Right lobe of liver (tissue), 4 donors: ENCODE measurements at regions not wholly inside any gene's neighbourhood (a gene's known extent, or its start where the extent isn't known, plus 50 kb on each side); places are given as distances from the start of the nearest gene placed in this dataset.

Experiments
- CTCF ChIP-seq, 4 donors: fragments of 200-600 bp in 3 of 4; fragments of 450-650 bp in 1 of 4; IDR thresholded peaks; one replicate each; pipeline versions ENCODE4 v1.5.1 to v1.8.0; 2016 to 2022; ENCODE audit warnings: antibody characterized with exemption in 4 of 4, mild to moderate bottlenecking in 2 of 4
- POLR2A ChIP-seq: fragments of 450-650 bp; IDR thresholded peaks from one replicate; pipeline ENCODE4 v1.6.1; 2017; ENCODE audit warnings: antibody characterized with exemption, mild to moderate bottlenecking
- donor health status: DM: no; HTN: no; CAD: no.
- donor health status: DM: no; HTN: no; CAD: no.
- donor health status: DM: no; HTN: yes; CAD: no.

- TF ChIP-seq POLR2A (no peak), CTCF (IDR thresholded peaks at IDR 0.05) (no peak)
Measured at GRCh38 chr14:106346534-106347290, 820.3 kb downstream of the TMEM121 start.
